Suprapubic skin (tissue), 4 donors: ENCODE measurements at regions not wholly inside any gene's neighbourhood (a gene's known extent, or its start where the extent isn't known, plus 50 kb on each side); places are given as distances from the start of the nearest gene placed in this dataset.

Source experiments
- CTCF ChIP-seq, 2 donors: fragments of 200-600 bp in 1 of 2; fragments of 450-650 bp in 1 of 2; sonication (generic) in 1 of 2; IDR thresholded peaks; one replicate each; pipeline ENCODE4 v1.5.1; 2016 to 2019; ENCODE audit warnings: antibody characterized with exemption in 2 of 2, mild to moderate bottlenecking in 1 of 2, moderate library complexity in 1 of 2
- POLR2A ChIP-seq, 2 donors: fragments of 450-650 bp; IDR thresholded peaks; one replicate each; pipeline ENCODE4 v1.6.1; 2017; ENCODE audit warnings: antibody characterized with exemption in 2 of 2, mild to moderate bottlenecking in 2 of 2, moderate library complexity in 2 of 2
- POLR2AphosphoS5 ChIP-seq, 3 donors: sonication (generic); formaldehyde crosslinking; IDR thresholded peaks; one replicate each; pipeline ENCODE4 v1.6.1; 2017; ENCODE audit warnings: antibody characterized with exemption in 3 of 3

GRCh38 chr13:80559944-80560343 is 219.0 kb upstream of the SPRY2 start:
- TF ChIP-seq CTCF (IDR thresholded peaks at IDR 0.05): no peak
- TF ChIP-seq POLR2A (IDR thresholded peaks at IDR 0.05): no peak
- no peak for TF ChIP-seq POLR2AphosphoS5 (IDR thresholded peaks at IDR 0.05)
